ENCODE measurements at regions not wholly inside any gene's neighbourhood (a gene's known extent, or its start where the extent isn't known, plus 50 kb on each side); places are given as distances from the start of the nearest gene placed in this dataset.

- dilution Hi-C loops (cut with MboI; ENCODE audit: extremely low pct_ligation_motif_present, low sequenced_read_pairs) = no loop called here
- POLR2A ChIA-PET = no interaction called here
- Histone ChIP-seq H3K4me2 (ENCODE audit: insufficient read depth, low read length) (no peak overlapping the region), H2AFZ (ENCODE audit: low read depth, low read length) (no peak overlapping the region), H3K9ac (replicated peaks; ENCODE audit: extremely low read depth, insufficient read depth, low read length) (no peak overlapping the region), H3K4me1 (ENCODE audit: control insufficient read depth, extremely low read depth, insufficient read depth, low read length) (no peaks in the 10 kb centered on the region), H3K36me3 (ENCODE audit: control insufficient read depth in 2 of 2, extremely low read depth in 1 of 2, insufficient read depth in 2 of 2, low read length in 2 of 2) (no peaks in the 10 kb centered on the region), H3K79me2 (ENCODE audit: control insufficient read depth, insufficient read depth, low read length) (no peaks in the 10 kb centered on the region), H3K9me3 (replicated peaks; ENCODE audit: control insufficient read depth, insufficient read depth, low read length) (no peaks in the 10 kb centered on the region), H3K27ac (ENCODE audit: insufficient read depth, low read depth, low read length) (no peak overlapping the region), H3K4me3 (replicated peaks in 1 of 3; ENCODE audit: insufficient read depth in 1 of 3, low read depth in 1 of 3, low read length in 3 of 3) (no peak overlapping the region), H4K20me1 (replicated peaks; ENCODE audit: control insufficient read depth, extremely low read depth, insufficient read depth, low read length) (no peaks in the 10 kb centered on the region), H3K9me1 (replicated peaks; ENCODE audit: control insufficient read depth, extremely low read depth, insufficient read depth, low read length) (no peaks in the 10 kb centered on the region), H3K27me3 (ENCODE audit: control insufficient read depth in 2 of 2, insufficient read depth in 2 of 2, low read length in 2 of 2) (peaks cover 5% of the 10 kb centered on the region in 2 experiments)
- FAIRE-seq = no peak
- DNase-seq (ENCODE audit: low read depth, low spot score) = no peak
- intact Hi-C loops (cut with micrococcal nuclease) = no loop called here
- no TSS peak for BruUV-seq (replicated peaks)
- TF ChIP-seq POLR2AphosphoS5 (IDR thresholded peaks at IDR 0.05; ENCODE audit: insufficient read depth, low read depth, low read length) (no peak), FOS (IDR thresholded peaks at IDR 0.05; ENCODE audit: borderline replicate concordance, insufficient read depth, low read length) (no peak), MYC (IDR thresholded peaks at IDR 0.05; ENCODE audit: low read depth, low read length) (no peak), GATA2 (IDR thresholded peaks at IDR 0.05; ENCODE audit: insufficient read depth, insufficient read length, low read depth, low read length) (no peak), EZH2 (IDR thresholded peaks at IDR 0.05; ENCODE audit: borderline replicate concordance, low read depth, low read length, severe bottlenecking) (no peak), JUN (IDR thresholded peaks at IDR 0.05; ENCODE audit: borderline replicate concordance, insufficient read depth, insufficient read length, low read depth) (no peak), POLR2A (IDR thresholded peaks at IDR 0.05; ENCODE audit: low read depth, low read length) (no peak)
- TF ChIP-seq, protein P1, sequence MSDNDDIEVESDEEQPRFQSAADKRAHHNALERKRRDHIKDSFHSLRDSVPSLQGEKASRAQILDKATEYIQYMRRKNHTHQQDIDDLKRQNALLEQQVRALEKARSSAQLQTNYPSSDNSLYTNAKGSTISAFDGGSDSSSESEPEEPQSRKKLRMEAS (IDR thresholded peaks at IDR 0.05; ENCODE audit: insufficient read depth, insufficient read length) = no peak
- TF ChIP-seq, protein P2, sequence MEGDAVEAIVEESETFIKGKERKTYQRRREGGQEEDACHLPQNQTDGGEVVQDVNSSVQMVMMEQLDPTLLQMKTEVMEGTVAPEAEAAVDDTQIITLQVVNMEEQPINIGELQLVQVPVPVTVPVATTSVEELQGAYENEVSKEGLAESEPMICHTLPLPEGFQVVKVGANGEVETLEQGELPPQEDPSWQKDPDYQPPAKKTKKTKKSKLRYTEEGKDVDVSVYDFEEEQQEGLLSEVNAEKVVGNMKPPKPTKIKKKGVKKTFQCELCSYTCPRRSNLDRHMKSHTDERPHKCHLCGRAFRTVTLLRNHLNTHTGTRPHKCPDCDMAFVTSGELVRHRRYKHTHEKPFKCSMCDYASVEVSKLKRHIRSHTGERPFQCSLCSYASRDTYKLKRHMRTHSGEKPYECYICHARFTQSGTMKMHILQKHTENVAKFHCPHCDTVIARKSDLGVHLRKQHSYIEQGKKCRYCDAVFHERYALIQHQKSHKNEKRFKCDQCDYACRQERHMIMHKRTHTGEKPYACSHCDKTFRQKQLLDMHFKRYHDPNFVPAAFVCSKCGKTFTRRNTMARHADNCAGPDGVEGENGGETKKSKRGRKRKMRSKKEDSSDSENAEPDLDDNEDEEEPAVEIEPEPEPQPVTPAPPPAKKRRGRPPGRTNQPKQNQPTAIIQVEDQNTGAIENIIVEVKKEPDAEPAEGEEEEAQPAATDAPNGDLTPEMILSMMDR (IDR thresholded peaks at IDR 0.05; ENCODE audit: extremely low read depth in 1 of 2, insufficient read depth in 1 of 2, low read depth in 1 of 2, low read length in 2 of 2) = no peak
- CTCF ChIA-PET = interaction anchor here (0.7 to 3.2 kb wide), 3 partner anchors 8 to 35 kb away, joined by 3 to 12 read pairs (median 3); no protein-coding TSS in a partner anchor
These were observed 89.1 kb upstream of the IGFBP7 start for GRCh38 chr4:57199267-57199666.

All from endothelial cell of umbilical vein (primary cell).